HG03571 (cell line): ENCODE measurements at regions not wholly inside any gene's neighbourhood (a gene's known extent, or its start where the extent isn't known, plus 50 kb on each side); places are given as distances from the start of the nearest gene placed in this dataset.
"Not testable (repeated sequence)": the region's sequence is repeated elsewhere in the genome, so short reads cannot be mapped to it uniquely, and the experiment has no call there.

Experiments used
- ATAC-seq: cut with Tn5 transposase; IDR thresholded peaks from one replicate; pipeline ENCODE4 v1.9.1; 2021; ENCODE audit not compliant: unreplicated experiment

- no peak for ATAC-seq
These were observed 222.6 kb upstream of the PCDH18 start for GRCh38 chr4:137754652-137755471.

- ATAC-seq: no peak
These were observed 217.2 kb upstream of the PCDH18 start for GRCh38 chr4:137749466-137749865.

GRCh38 chr4:137748616-137749015 is 216.3 kb upstream of the PCDH18 start:
- ATAC-seq: no peak

GRCh38 chr4:137740141-137740540 is 207.8 kb upstream of the PCDH18 start:
- ATAC-seq: no peak

- no peak for ATAC-seq
These were observed 207.1 kb upstream of the PCDH18 start for GRCh38 chr4:137739391-137739790.

GRCh38 chr4:137738375-137738990 is 206.2 kb upstream of the PCDH18 start:
- no peak for ATAC-seq

- no peak for ATAC-seq
These were observed 203.3 kb upstream of the PCDH18 start for GRCh38 chr4:137735561-137736104.

GRCh38 chr4:137733174-137734141 is 201.2 kb upstream of the PCDH18 start:
- not testable (repeated sequence) for ATAC-seq

- ATAC-seq: no peak
These were observed 190.6 kb upstream of the PCDH18 start for GRCh38 chr4:137722910-137723309.

- ATAC-seq: no peak
These were observed 179.2 kb upstream of the PCDH18 start for GRCh38 chr4:137711502-137711901.

GRCh38 chr4:137707626-137708025 is 175.3 kb upstream of the PCDH18 start:
- ATAC-seq: no peak

GRCh38 chr4:137707102-137707620 is 174.9 kb upstream of the PCDH18 start:
- ATAC-seq: no peak

GRCh38 chr4:137705171-137705783 is 173.0 kb upstream of the PCDH18 start:
- ATAC-seq: no peak

GRCh38 chr4:137703195-137703594 is 170.9 kb upstream of the PCDH18 start:
- no peak for ATAC-seq

GRCh38 chr4:137702512-137702911 is 170.2 kb upstream of the PCDH18 start:
- no peak for ATAC-seq

GRCh38 chr4:137701401-137701800 is 169.1 kb upstream of the PCDH18 start:
- ATAC-seq: no peak

GRCh38 chr4:137700751-137701150 is 168.5 kb upstream of the PCDH18 start:
- no peak for ATAC-seq

- ATAC-seq: no peak
These were observed 167.8 kb upstream of the PCDH18 start for GRCh38 chr4:137700072-137700471.

GRCh38 chr4:137694138-137694537 is 161.8 kb upstream of the PCDH18 start:
- ATAC-seq: no peak

- ATAC-seq: no peak
These were observed 161.3 kb upstream of the PCDH18 start for GRCh38 chr4:137693641-137694040.
